ENCODE measurements at regions not wholly inside any gene's neighbourhood (a gene's known extent, or its start where the extent isn't known, plus 50 kb on each side); places are given as distances from the start of the nearest gene placed in this dataset.

DNA sequence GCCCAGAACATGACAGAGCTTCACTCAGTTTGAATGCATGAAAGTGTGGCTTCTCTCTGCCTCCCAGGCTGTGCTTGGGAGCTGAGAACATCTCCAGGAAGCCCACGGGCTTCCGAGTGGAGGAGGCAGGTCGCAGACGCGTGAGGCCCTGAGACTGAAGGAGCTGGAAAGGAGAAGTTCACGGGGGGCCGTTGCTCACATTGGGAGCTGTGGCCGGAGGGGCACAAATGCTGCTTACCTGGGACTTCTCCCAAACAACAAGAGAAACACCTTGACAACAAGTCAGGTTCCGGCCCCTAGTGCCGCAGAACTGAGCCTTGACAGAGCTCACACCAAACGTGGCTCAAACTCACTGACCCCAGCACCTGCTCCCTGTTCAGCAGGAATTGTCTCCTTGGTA is 207.0 kb downstream of the BRD1 start:
- Histone ChIP-seq H3K27ac (no peak overlapping the region), H3K4me1 (ENCODE audit: control insufficient read depth in 1 of 2, low read depth in 2 of 2) (no peaks in the 10 kb centered on the region), H3K4me3 (no peak overlapping the region), H3K27me3 (replicated peaks; ENCODE audit: insufficient read depth) (no peaks in the 10 kb centered on the region), H3K36me3 (no peaks in the 10 kb centered on the region), H3K9me3 (no peaks in the 10 kb centered on the region)
- ATAC-seq (ENCODE audit: insufficient number of reproducible peaks, low FRiP score, low read depth) (no peak), DNase-seq (ENCODE audit: low spot score) (no peak)
- TF ChIP-seq, protein P1, sequence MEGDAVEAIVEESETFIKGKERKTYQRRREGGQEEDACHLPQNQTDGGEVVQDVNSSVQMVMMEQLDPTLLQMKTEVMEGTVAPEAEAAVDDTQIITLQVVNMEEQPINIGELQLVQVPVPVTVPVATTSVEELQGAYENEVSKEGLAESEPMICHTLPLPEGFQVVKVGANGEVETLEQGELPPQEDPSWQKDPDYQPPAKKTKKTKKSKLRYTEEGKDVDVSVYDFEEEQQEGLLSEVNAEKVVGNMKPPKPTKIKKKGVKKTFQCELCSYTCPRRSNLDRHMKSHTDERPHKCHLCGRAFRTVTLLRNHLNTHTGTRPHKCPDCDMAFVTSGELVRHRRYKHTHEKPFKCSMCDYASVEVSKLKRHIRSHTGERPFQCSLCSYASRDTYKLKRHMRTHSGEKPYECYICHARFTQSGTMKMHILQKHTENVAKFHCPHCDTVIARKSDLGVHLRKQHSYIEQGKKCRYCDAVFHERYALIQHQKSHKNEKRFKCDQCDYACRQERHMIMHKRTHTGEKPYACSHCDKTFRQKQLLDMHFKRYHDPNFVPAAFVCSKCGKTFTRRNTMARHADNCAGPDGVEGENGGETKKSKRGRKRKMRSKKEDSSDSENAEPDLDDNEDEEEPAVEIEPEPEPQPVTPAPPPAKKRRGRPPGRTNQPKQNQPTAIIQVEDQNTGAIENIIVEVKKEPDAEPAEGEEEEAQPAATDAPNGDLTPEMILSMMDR (IDR thresholded peaks at IDR 0.05): no peak

DNA sequence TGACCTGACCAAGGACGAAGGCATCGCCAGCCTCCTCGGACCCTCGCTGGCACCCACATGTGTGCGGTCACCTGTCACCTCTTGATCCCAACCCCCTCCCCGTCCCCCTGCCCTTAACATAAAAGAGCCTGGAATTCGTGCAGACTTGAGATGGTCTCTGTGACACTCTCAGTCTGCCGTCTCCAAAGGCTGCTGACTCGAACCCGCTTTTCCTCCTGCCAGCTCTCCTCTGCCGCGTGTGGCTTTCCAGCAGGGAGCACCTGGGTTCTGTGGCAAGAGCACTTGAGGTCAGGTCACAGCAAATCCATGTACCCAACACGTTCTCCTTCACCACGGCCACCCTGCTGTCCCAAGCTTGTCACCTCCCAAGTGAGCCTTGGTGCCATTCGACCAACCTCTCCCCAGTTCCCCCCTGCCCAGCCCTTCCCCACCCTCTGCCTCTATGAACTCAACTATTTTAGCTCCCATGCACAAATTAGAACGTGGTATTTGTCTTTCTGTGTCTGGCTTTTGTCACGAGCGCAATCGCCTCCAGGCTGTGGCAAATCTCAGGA is 207.6 kb downstream of the BRD1 start:
- H3K4me1 ChIP-seq (ENCODE audit: control insufficient read depth in 1 of 2, low read depth in 2 of 2): no peaks in the 10 kb centered on the region
- ATAC-seq (ENCODE audit: insufficient number of reproducible peaks, low FRiP score, low read depth) (no peak), DNase-seq (ENCODE audit: low spot score) (no peak)
- no peaks in the 10 kb centered on the region for H3K9me3 ChIP-seq
- TF ChIP-seq, protein P1 (IDR thresholded peaks at IDR 0.05): no peak
- H3K27ac ChIP-seq: no peak overlapping the region
- no peak overlapping the region for H3K4me3 ChIP-seq
- H3K27me3 ChIP-seq (replicated peaks; ENCODE audit: insufficient read depth): no peaks in the 10 kb centered on the region
- H3K36me3 ChIP-seq: no peaks in the 10 kb centered on the region

DNA sequence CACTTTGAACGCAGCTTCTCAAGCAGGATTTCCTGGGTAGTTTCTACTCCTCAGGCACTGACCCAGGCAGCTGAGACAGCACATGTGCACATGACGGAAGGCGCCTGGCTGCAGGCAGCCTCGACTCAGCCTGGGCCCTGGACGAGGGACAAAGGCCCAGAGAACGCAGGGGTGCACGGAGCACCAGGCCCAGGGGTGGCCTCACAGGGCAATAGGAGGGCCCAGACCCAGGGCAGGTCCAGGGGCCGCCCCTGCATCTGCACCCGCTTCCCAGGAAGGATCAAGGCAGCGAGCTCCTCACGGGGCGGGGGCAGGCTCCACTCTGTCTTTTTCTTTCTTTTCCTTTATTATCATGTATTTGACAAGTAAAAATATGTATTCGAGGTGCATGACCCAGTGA is 208.4 kb downstream of the BRD1 start:
- no peaks in the 10 kb centered on the region for H3K27me3 ChIP-seq (replicated peaks; ENCODE audit: insufficient read depth)
- no peaks in the 10 kb centered on the region for H3K4me1 ChIP-seq (ENCODE audit: control insufficient read depth in 1 of 2, low read depth in 2 of 2)

DNA sequence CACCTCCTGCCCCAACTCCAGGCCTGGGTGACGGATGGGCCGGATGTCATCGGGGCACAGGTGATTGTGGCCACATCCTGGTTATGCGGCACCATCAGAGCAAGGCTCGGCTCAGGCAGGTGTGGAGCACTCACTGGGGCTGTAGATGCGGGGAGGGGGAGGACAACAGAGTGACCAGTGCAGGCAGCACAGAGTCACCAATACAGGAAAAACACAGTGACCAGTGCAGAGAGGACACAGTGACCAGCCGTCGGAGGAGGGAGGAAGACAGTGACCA is 209.1 kb downstream of the BRD1 start:
- no peak for ATAC-seq (ENCODE audit: insufficient number of reproducible peaks, low FRiP score, low read depth)

More for the DNA sequence above, 208.4 kb downstream of the BRD1 start:
- TF ChIP-seq, protein P1 (IDR thresholded peaks at IDR 0.05): no peak
- H3K27ac ChIP-seq: no peak overlapping the region
- no peak overlapping the region for H3K4me3 ChIP-seq
- no peaks in the 10 kb centered on the region for H3K36me3 ChIP-seq
- DNase-seq (ENCODE audit: low spot score) (no peak), ATAC-seq (ENCODE audit: insufficient number of reproducible peaks, low FRiP score, low read depth) (no peak)
- H3K9me3 ChIP-seq: no peaks in the 10 kb centered on the region

DNA sequence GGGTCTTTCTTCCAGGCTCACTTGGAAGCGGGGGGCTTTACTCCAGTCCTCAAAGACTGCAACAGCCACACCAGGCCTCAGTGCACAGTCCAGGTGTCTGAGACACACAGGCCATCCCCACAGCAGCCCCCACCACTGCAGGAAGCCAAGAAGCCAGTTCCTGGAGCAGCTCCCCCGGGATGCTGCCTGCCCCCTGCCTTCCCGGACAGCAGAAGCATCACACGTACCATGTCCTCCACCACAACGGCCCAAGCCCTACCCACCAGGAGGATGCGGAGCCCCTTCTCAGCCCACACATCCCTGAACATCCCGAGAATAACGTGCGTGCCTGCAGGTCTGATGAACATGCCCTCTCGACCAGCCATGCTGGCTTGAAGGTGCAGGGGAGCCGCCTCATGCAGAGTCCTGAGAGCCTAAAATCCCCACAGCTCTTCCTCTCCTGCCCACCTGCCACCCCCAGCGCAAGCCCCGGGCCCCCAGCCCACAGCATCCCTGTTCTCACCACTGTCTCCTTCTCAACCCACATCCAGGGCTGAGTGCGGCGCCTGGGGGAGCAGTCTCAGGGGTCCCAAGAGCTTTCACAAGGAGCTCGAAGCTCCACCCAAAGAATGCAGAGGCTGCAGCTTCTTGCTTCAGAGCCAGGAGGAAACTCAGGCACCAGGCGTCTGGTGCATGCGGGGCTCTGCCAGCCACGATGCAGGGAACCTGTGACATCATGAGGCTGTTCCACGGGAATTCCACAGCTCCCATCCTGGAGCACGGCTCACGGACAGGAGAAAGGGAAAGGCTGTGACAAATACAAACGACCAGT is 209.6 kb downstream of the BRD1 start:
- ATAC-seq (ENCODE audit: insufficient number of reproducible peaks, low FRiP score, low read depth) (no peak), DNase-seq (ENCODE audit: low spot score) (no peak)
- H3K9me3 ChIP-seq: peaks cover 4% of the 10 kb centered on the region
- H3K36me3 ChIP-seq: no peaks in the 10 kb centered on the region
- TF ChIP-seq, protein P1 (IDR thresholded peaks at IDR 0.05): no peak
- no peak overlapping the region for H3K4me3 ChIP-seq
- H3K27me3 ChIP-seq (replicated peaks; ENCODE audit: insufficient read depth): no peaks in the 10 kb centered on the region
- no peaks in the 10 kb centered on the region for H3K4me1 ChIP-seq (ENCODE audit: control insufficient read depth in 1 of 2, low read depth in 2 of 2)
- no peak overlapping the region for H3K27ac ChIP-seq

More for the DNA sequence above, 209.1 kb downstream of the BRD1 start:
- DNase-seq (ENCODE audit: low spot score): no peak
- no peaks in the 10 kb centered on the region for H3K27me3 ChIP-seq (replicated peaks; ENCODE audit: insufficient read depth)
- TF ChIP-seq, protein P1 (IDR thresholded peaks at IDR 0.05): no peak
- H3K9me3 ChIP-seq: peaks cover under 1% of the 10 kb centered on the region
- no peak overlapping the region for H3K4me3 ChIP-seq
- H3K4me1 ChIP-seq (ENCODE audit: control insufficient read depth in 1 of 2, low read depth in 2 of 2): no peaks in the 10 kb centered on the region
- no peak overlapping the region for H3K27ac ChIP-seq
- no peaks in the 10 kb centered on the region for H3K36me3 ChIP-seq
